HCT116 (cell line): ENCODE measurements at regions not wholly inside any gene's neighbourhood (a gene's known extent, or its start where the extent isn't known, plus 50 kb on each side); places are given as distances from the start of the nearest gene placed in this dataset.

Source experiments
- ATAC-seq: fragments of 200-7000 bp; cut with Tn5 transposase; 2 replicates; pipeline ENCODE4 v1.9.1; 2020; ENCODE audit warnings: mild to moderate bottlenecking, moderate library complexity
- BruUV-seq: library from RNA; stranded (reverse); fragments of 400-500 nt; replicated peaks from 2 replicates; lab custom pipeline; 2021; lab: Mats Ljungman, UMichigan
- CTCF ChIA-PET: fragments of 300-600 bp; sonication (Branson Sonifier 250); formaldehyde crosslinking; loops from one replicate; lab custom pipeline; 2021; ENCODE audit warnings: antibody characterized with exemption; lab: Charles Lee
- POLR2A ChIA-PET: fragments of 300-600, 350-600 bp; sonication (Branson Sonifier 250); formaldehyde crosslinking; loops from one replicate; lab custom pipeline; 2021; ENCODE audit warnings: antibody characterized with exemption; lab: Charles Lee
- RAD21 ChIA-PET, 2 experiments: fragments of 300-600 bp; sonication (Branson Sonifier 250); formaldehyde crosslinking; loops; one replicate each; lab custom pipeline; 2023; ENCODE audit warnings: low total read pairs in 2 of 2; ENCODE audit not compliant: uncharacterized antibody in 2 of 2, unreplicated experiment in 2 of 2, low non-redundant PET in 1 of 2; lab: Charles Lee
- DNase-seq: peaks from one replicate; pipeline ENCODE4 v3.0.0-alpha.2; 2010; ENCODE audit warnings: low read depth, low spot score
- H2AFZ ChIP-seq: fragments of 200-600 bp; shearing (Covaris generic), sonication (generic); 2 replicates; pipeline ENCODE4 v1.6.1; 2017; ENCODE audit warnings: low read depth, mixed run types, mixed read lengths, antibody characterized with exemption, low read length; ENCODE audit not compliant: poor library complexity, severe bottlenecking
- H3K27ac ChIP-seq: 2 replicates; pipeline ENCODE4 v1.5.1; 2012; ENCODE audit warnings: low read depth, low read length
- H3K27me3 ChIP-seq: fragments of 200-600 bp; sonication (generic); 2 replicates; pipeline ENCODE4 v1.6.1; 2016; ENCODE audit warnings: mixed run types, low read length, mixed read lengths; ENCODE audit not compliant: insufficient read depth
- H3K36me3 ChIP-seq, 2 experiments: fragments of 200-500 bp in 1 of 2; fragments of 200-600 bp in 1 of 2; sonication (Bioruptor generic) in 1 of 2; sonication (generic) in 1 of 2; 2 replicates each; pipeline versions ENCODE4 v1.5.1 to v1.6.1; 2014 to 2016; ENCODE audit warnings: low read length in 2 of 2, inconsistent platforms in 1 of 2, mixed read lengths in 1 of 2, mixed run types in 1 of 2; ENCODE audit not compliant: insufficient read depth in 2 of 2, control insufficient read depth in 1 of 2
- H3K4me1 ChIP-seq, 2 experiments: fragments of 200-600 bp in 1 of 2; sonication (generic) in 1 of 2; 2 replicates each; pipeline versions ENCODE4 v1.5.1 to v1.6.1; 2012 to 2017; ENCODE audit warnings: low read length in 2 of 2, inconsistent platforms in 1 of 2, mild to moderate bottlenecking in 1 of 2, mixed read lengths in 1 of 2, mixed run types in 1 of 2, moderate library complexity in 1 of 2; ENCODE audit not compliant: insufficient read depth in 2 of 2, control insufficient read depth in 1 of 2
- H3K4me2 ChIP-seq: fragments of 200-600 bp; sonication (generic); 2 replicates; pipeline ENCODE4 v1.6.1; 2017; ENCODE audit warnings: mixed run types, low read length, mixed read lengths
- H3K4me3 ChIP-seq, 2 experiments: fragments of 200-600 bp in 1 of 2; sonication (generic) in 1 of 2; replicated peaks in 1 of 2; 2 replicates each; pipeline ENCODE4 v1.5.1; 2011 to 2016; ENCODE audit warnings: low read length in 2 of 2, control low read depth in 1 of 2, low read depth in 1 of 2, mild to moderate bottlenecking in 1 of 2, mixed read lengths in 1 of 2, mixed run types in 1 of 2
- H3K79me2 ChIP-seq: fragments of 200-600 bp; sonication (generic); 2 replicates; pipeline ENCODE4 v1.6.1; 2017; ENCODE audit warnings: mild to moderate bottlenecking, mixed run types, low read length, moderate library complexity, mixed read lengths; ENCODE audit not compliant: insufficient read depth
- H3K9ac ChIP-seq: fragments of 200-600 bp; sonication (generic); 2 replicates; pipeline ENCODE4 v1.6.1; 2016; ENCODE audit warnings: low read length, mixed read lengths
- H3K9me2 ChIP-seq: fragments of 200-600 bp; sonication (generic), shearing (Covaris generic); 2 replicates; pipeline ENCODE4 v1.6.1; 2017; ENCODE audit warnings: mixed run types, mild to moderate bottlenecking, moderate library complexity; ENCODE audit not compliant: insufficient read depth
- H3K9me3 ChIP-seq, 2 experiments: fragments of 200-500 bp in 1 of 2; fragments of 200-600 bp in 1 of 2; sonication (Bioruptor generic) in 1 of 2; sonication (generic) in 1 of 2; 2 replicates each; pipeline ENCODE4 v1.6.1; 2014 to 2017; ENCODE audit warnings: low read length in 2 of 2, mixed read lengths in 2 of 2, inconsistent platforms in 1 of 2, low read depth in 1 of 2, mild to moderate bottlenecking in 1 of 2, mixed run types in 1 of 2, moderate library complexity in 1 of 2; ENCODE audit not compliant: control insufficient read depth in 1 of 2, insufficient read depth in 1 of 2
- H4K20me1 ChIP-seq: fragments of 200-600 bp; sonication (generic), shearing (Covaris generic); 2 replicates; pipeline ENCODE4 v1.6.1; 2017; ENCODE audit warnings: mixed run types, mild to moderate bottlenecking, moderate library complexity; ENCODE audit not compliant: insufficient read depth
- CBX3 ChIP-seq: IDR thresholded peaks from 2 replicates; pipeline ENCODE4 v1.6.1; 2012; ENCODE audit warnings: low read depth
- EGR1 ChIP-seq: IDR thresholded peaks from 2 replicates; pipeline ENCODE4 v1.6.1; 2012; ENCODE audit warnings: low read depth
- ELF1 ChIP-seq: IDR thresholded peaks from 2 replicates; pipeline ENCODE4 v1.6.1; 2012; ENCODE audit warnings: low read depth, borderline replicate concordance
- EZH2 ChIP-seq: fragments of 200-600 bp; sonication (generic); IDR thresholded peaks from 2 replicates; pipeline ENCODE4 v1.6.1; 2017; ENCODE audit warnings: antibody characterized with exemption, mixed run types
- EZH2phosphoT487 ChIP-seq: fragments of 200-600 bp; IDR thresholded peaks from 2 replicates; pipeline ENCODE4 v1.6.1; 2018; ENCODE audit warnings: antibody characterized with exemption, borderline replicate concordance
- JUND ChIP-seq: IDR thresholded peaks from 2 replicates; pipeline ENCODE4 v1.6.1; 2012
- POLR2A ChIP-seq: IDR thresholded peaks from 2 replicates; pipeline ENCODE4 v1.7.0; 2011; ENCODE audit warnings: borderline replicate concordance; ENCODE audit not compliant: insufficient read depth, insufficient read length; ENCODE audit errors: extremely low read depth
- POLR2AphosphoS5 ChIP-seq: IDR thresholded peaks from 2 replicates; pipeline ENCODE4 v1.6.1; 2011; ENCODE audit warnings: mild to moderate bottlenecking, low read depth, low read length, moderate library complexity
- REST ChIP-seq: IDR thresholded peaks from 2 replicates; pipeline ENCODE4 v1.6.1; 2012; ENCODE audit warnings: low read depth
- SIN3A ChIP-seq: IDR thresholded peaks from 2 replicates; pipeline ENCODE4 v1.6.1; 2012; ENCODE audit warnings: low read depth
- SP1 ChIP-seq: IDR thresholded peaks from 2 replicates; pipeline ENCODE4 v1.6.1; 2012; ENCODE audit warnings: low read depth
- SRF ChIP-seq: IDR thresholded peaks from 2 replicates; pipeline ENCODE4 v1.6.1; 2012; ENCODE audit warnings: low read depth
- ZNF274 ChIP-seq: fragments of 200-500 bp; sonication (Bioruptor generic); IDR thresholded peaks from 2 replicates; pipeline ENCODE4 v1.6.1; 2014; ENCODE audit warnings: mild to moderate bottlenecking, low read depth, low read length, inconsistent platforms
- intact Hi-C: fragments of 100-400 bp; cut with micrococcal nuclease; formaldehyde crosslinking; loops from 2 replicates; pipeline ENCODE4 v1.10.0; 2022

- TF ChIP-seq EZH2, result no peak
- TF ChIP-seq CBX3, result no peak
- no peak for TF ChIP-seq POLR2AphosphoS5
- TF ChIP-seq REST, result no peak
- TF ChIP-seq JUND, result no peak
- TF ChIP-seq ZNF274, result no peak
- TF ChIP-seq SRF, result no peak
- TF ChIP-seq EZH2phosphoT487, result no peak
- TF ChIP-seq SP1, result no peak
- no peak for TF ChIP-seq SIN3A
- no peak for TF ChIP-seq POLR2A
- TF ChIP-seq EGR1, result no peak
- no peak for TF ChIP-seq ELF1
- CTCF ChIA-PET, result no interaction called here
- RAD21 ChIA-PET, result no interaction called here
- Histone ChIP-seq H3K79me2 (no peaks in the 10 kb centered on the region), H3K36me3 (no peaks in the 10 kb centered on the region), H3K9me3 (peaks cover 4 to 7% of the 10 kb centered on the region in 2 experiments; a peak in 2 of 4 replicates), H3K9me2 (no peaks in the 10 kb centered on the region), H3K4me1 (no peaks in the 10 kb centered on the region), H3K4me3 (no peak overlapping the region), H3K4me2 (no peak overlapping the region), H3K27ac (no peak overlapping the region), H2AFZ (no peak overlapping the region), H4K20me1 (no peaks in the 10 kb centered on the region), H3K9ac (no peak overlapping the region), H3K27me3 (no peaks in the 10 kb centered on the region)
- no TSS peak for BruUV-seq
- intact Hi-C loops, result no loop called here
- DNase-seq, result no peak
- no peak for ATAC-seq
- POLR2A ChIA-PET, result no interaction called here
These were observed 66.0 kb upstream of the DNAH14 start for GRCh38 chr1:224863486-224863885.
